Mesothelial cell of epicardium (in vitro differentiated cells): ENCODE measurements at regions not wholly inside any gene's neighbourhood (a gene's known extent, or its start where the extent isn't known, plus 50 kb on each side); places are given as distances from the start of the nearest gene placed in this dataset.

Experiments
- DNase-seq, 2 experiments: peaks; one replicate each; pipeline ENCODE4 v3.0.0; 2021; ENCODE audit warnings: low spot score in 2 of 2; ENCODE audit not compliant: unreplicated experiment in 2 of 2
- H3K27ac Mint-ChIP-seq: 2 replicates; pipeline ENCODE4 v1.8.0; 2021; ENCODE audit warnings: mixed read lengths
- H3K27me3 Mint-ChIP-seq: 2 replicates; pipeline ENCODE4 v1.8.0; 2021; ENCODE audit warnings: low read depth, mixed read lengths
- H3K36me3 Mint-ChIP-seq: 2 replicates; pipeline ENCODE4 v1.8.0; 2021; ENCODE audit warnings: mixed read lengths
- H3K4me1 Mint-ChIP-seq: 2 replicates; pipeline ENCODE4 v1.8.0; 2021; ENCODE audit warnings: mixed read lengths
- H3K4me3 Mint-ChIP-seq: 2 replicates; pipeline ENCODE4 v1.8.0; 2021; ENCODE audit warnings: mild to moderate bottlenecking, moderate library complexity, mixed read lengths
- H3K9me3 Mint-ChIP-seq: 2 replicates; pipeline ENCODE4 v1.8.0; 2021; ENCODE audit warnings: mixed read lengths
- CTCF ChIP-seq: fragments of 200-600 bp; sonication (generic); IDR thresholded peaks from one replicate; pipeline ENCODE4 v1.5.0; 2021; ENCODE audit warnings: antibody characterized with exemption; ENCODE audit not compliant: unreplicated experiment

- Mint-ChIP-seq H3K4me1 (no peaks in the 10 kb centered on the region), H3K36me3 (no peaks in the 10 kb centered on the region), H3K27ac (no peak overlapping the region), H3K27me3 (peaks cover 6% of the 10 kb centered on the region), H3K9me3 (no peaks in the 10 kb centered on the region), H3K4me3 (no peak overlapping the region)
- TF ChIP-seq CTCF, result no peak
- no peak for DNase-seq
Observed at GRCh38 chr4:36476135-36476534, 194.7 kb downstream of the DTHD1 start.

GRCh38 chr4:36477861-36478260, 196.4 kb downstream of the DTHD1 start:
- no peak for TF ChIP-seq CTCF
- Mint-ChIP-seq H3K36me3 (no peaks in the 10 kb centered on the region), H3K27me3 (peaks cover 6% of the 10 kb centered on the region), H3K9me3 (no peaks in the 10 kb centered on the region), H3K4me3 (no peak overlapping the region), H3K27ac (no peak overlapping the region), H3K4me1 (no peaks in the 10 kb centered on the region)
- DNase-seq, result no peak

- H3K4me1 Mint-ChIP-seq, result peaks cover 3% of the 10 kb centered on the region
- TF ChIP-seq CTCF, result no peak
Observed at GRCh38 chr4:36485885-36486284, 204.5 kb downstream of the DTHD1 start.

GRCh38 chr4:36489798-36490197, 208.4 kb downstream of the DTHD1 start:
- Mint-ChIP-seq H3K27me3 (no peaks in the 10 kb centered on the region), H3K36me3 (no peaks in the 10 kb centered on the region), H3K4me1 (peaks cover 3% of the 10 kb centered on the region), H3K9me3 (no peaks in the 10 kb centered on the region), H3K27ac (no peak overlapping the region), H3K4me3 (no peak overlapping the region)
- TF ChIP-seq CTCF, result no peak
- DNase-seq, result no peak

More at GRCh38 chr4:36485885-36486284, 204.5 kb downstream of the DTHD1 start:
- no peak overlapping the region for H3K4me3 Mint-ChIP-seq
- no peaks in the 10 kb centered on the region for H3K9me3 Mint-ChIP-seq
- no peak for DNase-seq
- no peaks in the 10 kb centered on the region for H3K27me3 Mint-ChIP-seq
- no peaks in the 10 kb centered on the region for H3K36me3 Mint-ChIP-seq
- no peak overlapping the region for H3K27ac Mint-ChIP-seq

- no peak for TF ChIP-seq CTCF
- no peaks in the 10 kb centered on the region for H3K36me3 Mint-ChIP-seq
- peaks cover 3% of the 10 kb centered on the region for H3K4me1 Mint-ChIP-seq
- no peak for DNase-seq
- no peak overlapping the region for H3K4me3 Mint-ChIP-seq
- no peaks in the 10 kb centered on the region for H3K9me3 Mint-ChIP-seq
- H3K27me3 Mint-ChIP-seq, result no peaks in the 10 kb centered on the region
- H3K27ac Mint-ChIP-seq, result no peak overlapping the region
Observed at GRCh38 chr4:36492041-36492440, 210.6 kb downstream of the DTHD1 start.

- Mint-ChIP-seq H3K9me3 (no peaks in the 10 kb centered on the region), H3K27me3 (no peaks in the 10 kb centered on the region), H3K4me3 (no peak overlapping the region), H3K27ac (no peak overlapping the region), H3K4me1 (peaks cover 3% of the 10 kb centered on the region), H3K36me3 (no peaks in the 10 kb centered on the region)
- no peak for DNase-seq
- TF ChIP-seq CTCF, result no peak
Observed at GRCh38 chr4:36492590-36492989, 211.2 kb downstream of the DTHD1 start.
